Upper lobe of left lung (tissue), 6 donors: ENCODE measurements at regions not wholly inside any gene's neighbourhood (a gene's known extent, or its start where the extent isn't known, plus 50 kb on each side); places are given as distances from the start of the nearest gene placed in this dataset.

ENCODE experiments used
- ATAC-seq, 2 donors: fragments of 200-7000 bp; cut with Tn5 transposase; one replicate each; pipeline ENCODE4 v1.9.1; 2022; ENCODE audit warnings: mild to moderate bottlenecking in 2 of 2, moderate library complexity in 2 of 2; ENCODE audit not compliant: low FRiP score in 2 of 2
- DNase-seq, 2 donors: peaks; one replicate each; pipeline ENCODE4 v3.0.0-alpha.2; 2019 to 2020
- H3K27ac ChIP-seq, 4 donors: fragments of 200-600 bp; sonication (generic); one replicate each; pipeline ENCODE4 v1.5.1; 2016 to 2019
- H3K27me3 ChIP-seq, 4 donors: fragments of 200-600 bp; sonication (generic); one replicate each; pipeline ENCODE4 v1.5.1; 2017 to 2019
- H3K36me3 ChIP-seq, 4 donors: fragments of 200-600 bp; sonication (generic); one replicate each; pipeline ENCODE4 v1.5.1; 2016 to 2019
- H3K4me1 ChIP-seq, 4 donors: fragments of 200-600 bp; sonication (generic); one replicate each; pipeline ENCODE4 v1.5.1; 2018 to 2019
- H3K4me3 ChIP-seq, 4 donors: fragments of 200-600 bp; sonication (generic); one replicate each; pipeline ENCODE4 v1.5.1; 2017 to 2019; ENCODE audit warnings: mild to moderate bottlenecking in 2 of 4, moderate library complexity in 1 of 4
- H3K9me3 ChIP-seq, 4 donors: fragments of 200-600 bp; sonication (generic); one replicate each; pipeline ENCODE4 v1.5.1; 2018 to 2019
- CTCF ChIP-seq, 6 experiments: fragments of 450-650 bp in 4 of 6; fragments of 200-600 bp in 2 of 6; sonication (generic) in 2 of 6; IDR thresholded peaks; one replicate each; pipeline ENCODE4 v1.5.1; 2016 to 2019; ENCODE audit warnings: antibody characterized with exemption in 6 of 6
- EP300 ChIP-seq, 4 donors: sonication (generic); formaldehyde crosslinking; IDR thresholded peaks; one replicate each; pipeline ENCODE4 v1.5.1; 2017; ENCODE audit warnings: antibody characterized with exemption in 4 of 4, control low read depth in 2 of 4
- POLR2A ChIP-seq, 4 donors: fragments of 450-650 bp; IDR thresholded peaks; one replicate each; pipeline ENCODE4 v1.5.1; 2016 to 2017; ENCODE audit warnings: antibody characterized with exemption in 4 of 4, mild to moderate bottlenecking in 2 of 4
- POLR2AphosphoS5 ChIP-seq, 2 donors: sonication (generic); formaldehyde crosslinking; IDR thresholded peaks; one replicate each; pipeline ENCODE4 v1.5.1; 2017; ENCODE audit warnings: antibody characterized with exemption in 2 of 2
- WGBS, 2 donors: methylation state at CpG; one replicate each; pipeline ENCODE4 v1.1.5; 2017 to 2018; 5-methylcytosine and 5-hydroxymethylcytosine counted together
- donor health status: DM: no; HTN: no; CAD: no; lungs with moderate emphysema.
- donor health status: DM: no; HTN: yes; CAD: no; lungs with severe emphysema.

DNA sequence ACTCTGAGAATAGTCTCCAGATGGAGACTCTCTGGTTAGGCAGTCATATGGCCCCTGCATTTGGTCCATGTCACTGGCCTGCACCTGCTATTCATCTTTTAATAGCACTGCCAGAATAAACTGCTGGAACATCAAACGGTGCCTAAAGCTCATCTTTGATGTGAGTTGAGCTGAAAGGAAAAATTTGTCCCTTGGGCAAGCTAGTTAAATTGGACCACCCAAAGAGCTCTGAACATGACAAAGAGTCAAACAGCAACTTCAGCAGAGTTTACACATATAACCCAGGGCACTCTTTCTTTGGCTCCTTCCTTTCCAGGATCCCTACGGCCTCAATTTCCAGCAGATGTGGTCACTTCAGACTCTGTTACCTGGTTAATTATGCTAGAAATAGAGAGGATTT lies 269.9 kb downstream of the RPL10L start:
- no peak overlapping the region for H3K27ac ChIP-seq
- DNase-seq (no peak), ATAC-seq (no peak)
- H3K4me1 ChIP-seq, result no peaks in the 10 kb centered on the region
- H3K36me3 ChIP-seq, result no peaks in the 10 kb centered on the region
- WGBS, 2 donors, result 70 to 74% methylated on average over 2 of the region's 2 CpGs
- no peaks in the 10 kb centered on the region for H3K9me3 ChIP-seq
- H3K4me3 ChIP-seq, result no peak overlapping the region
- TF ChIP-seq EP300 (IDR thresholded peaks at IDR 0.05) (no peak), CTCF (IDR thresholded peaks at IDR 0.05) (no peak), POLR2A (IDR thresholded peaks at IDR 0.05) (no peak), POLR2AphosphoS5 (IDR thresholded peaks at IDR 0.05) (no peak)
- no peaks in the 10 kb centered on the region for H3K27me3 ChIP-seq

DNA sequence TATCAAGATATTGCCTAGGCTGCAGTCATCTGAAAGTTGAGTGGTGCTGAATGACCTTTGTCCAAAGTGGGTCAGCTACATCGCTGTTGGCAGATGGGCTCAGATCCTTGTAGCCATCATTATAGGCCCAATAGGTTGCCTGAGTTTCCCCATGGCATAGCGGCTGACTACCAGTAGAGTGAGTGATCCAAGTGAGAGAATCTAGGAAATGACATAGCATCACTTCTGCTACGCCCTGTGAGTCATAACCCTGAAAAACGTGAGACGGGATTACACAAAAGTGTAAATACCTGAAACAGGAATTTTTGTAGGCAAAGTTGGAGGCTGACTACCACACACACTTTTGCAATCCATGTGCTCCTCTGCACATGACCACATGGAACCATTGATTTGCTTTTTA lies 273.3 kb downstream of the RPL10L start:
- no peak for DNase-seq

GRCh38 chr14:46377305-46377704 lies 274.3 kb downstream of the RPL10L start:
- no peaks in the 10 kb centered on the region for H3K27me3 ChIP-seq
- peaks cover 0 to 6% (median 0%) of the 10 kb centered on the region in 4 donors for H3K9me3 ChIP-seq
- no peaks in the 10 kb centered on the region for H3K36me3 ChIP-seq
- 73 to 92% methylated on average over 1 to 3 of the region's 3 CpGs for WGBS, 2 donors
- no peak for DNase-seq
- no peaks in the 10 kb centered on the region for H3K4me1 ChIP-seq
- H3K4me3 ChIP-seq, result no peak overlapping the region
- ATAC-seq, result no peak
- no peak for TF ChIP-seq CTCF (IDR thresholded peaks at IDR 0.05)
- no peak for TF ChIP-seq EP300 (IDR thresholded peaks at IDR 0.05)
- TF ChIP-seq POLR2AphosphoS5 (IDR thresholded peaks at IDR 0.05), result no peak
- no peak for TF ChIP-seq POLR2A (IDR thresholded peaks at IDR 0.05)
- no peak overlapping the region for H3K27ac ChIP-seq

More for the DNA sequence above, 273.3 kb downstream of the RPL10L start:
- H3K4me1 ChIP-seq, result no peaks in the 10 kb centered on the region
- no peaks in the 10 kb centered on the region for H3K36me3 ChIP-seq
- H3K27ac ChIP-seq, result no peak overlapping the region
- no peaks in the 10 kb centered on the region for H3K27me3 ChIP-seq
- no peaks in the 10 kb centered on the region for H3K9me3 ChIP-seq
- WGBS, 2 donors, result 86 to 89% methylated on average over 5 of the region's 5 CpGs
- no peak overlapping the region for H3K4me3 ChIP-seq
- no peak for ATAC-seq
- TF ChIP-seq CTCF (IDR thresholded peaks at IDR 0.05), result no peak
- no peak for TF ChIP-seq EP300 (IDR thresholded peaks at IDR 0.05)
- TF ChIP-seq POLR2A (IDR thresholded peaks at IDR 0.05), result no peak
- no peak for TF ChIP-seq POLR2AphosphoS5 (IDR thresholded peaks at IDR 0.05)

GRCh38 chr14:46369391-46369790 lies 282.2 kb downstream of the RPL10L start:
- DNase-seq (no peak), ATAC-seq (no peak)
- Histone ChIP-seq H3K27me3 (no peaks in the 10 kb centered on the region), H3K27ac (no peak overlapping the region), H3K4me1 (no peaks in the 10 kb centered on the region), H3K9me3 (peaks cover 0 to 6% (median 0%) of the 10 kb centered on the region in 4 donors), H3K4me3 (no peak overlapping the region), H3K36me3 (no peaks in the 10 kb centered on the region)
- TF ChIP-seq EP300 (IDR thresholded peaks at IDR 0.05) (no peak), POLR2AphosphoS5 (IDR thresholded peaks at IDR 0.05) (no peak), CTCF (IDR thresholded peaks at IDR 0.05) (no peak), POLR2A (IDR thresholded peaks at IDR 0.05) (no peak)

DNA sequence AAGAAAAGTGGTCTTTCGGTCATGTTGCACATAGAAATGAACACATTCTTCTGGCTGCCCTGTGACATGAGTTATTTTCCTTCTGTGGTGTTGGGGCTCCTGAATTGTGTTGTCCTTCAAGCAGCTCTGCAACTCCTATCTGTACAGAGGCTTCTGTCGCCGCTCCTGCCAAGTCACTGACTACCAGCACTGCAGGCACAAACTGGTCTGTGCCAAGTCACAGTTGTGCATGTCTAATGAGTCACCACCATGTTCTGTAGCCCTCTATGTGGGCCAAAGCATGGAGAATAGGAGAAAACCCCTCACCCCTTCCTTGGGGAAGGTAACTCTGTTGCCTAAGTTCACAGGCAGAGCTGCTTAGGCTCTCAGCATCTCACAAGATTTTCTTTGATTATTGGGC lies 283.3 kb downstream of the RPL10L start:
- TF ChIP-seq POLR2A (IDR thresholded peaks at IDR 0.05) (no peak), CTCF (IDR thresholded peaks at IDR 0.05) (no peak), EP300 (IDR thresholded peaks at IDR 0.05) (no peak)
- Histone ChIP-seq H3K27ac (no peak overlapping the region), H3K4me1 (no peaks in the 10 kb centered on the region), H3K36me3 (no peaks in the 10 kb centered on the region), H3K27me3 (no peaks in the 10 kb centered on the region), H3K4me3 (no peak overlapping the region), H3K9me3 (peaks cover 0 to 6% (median 0%) of the 10 kb centered on the region in 4 donors)
- ATAC-seq, result no peak
- DNase-seq, result no peak
- WGBS, 2 donors, result 59 to 65% methylated on average over 3 of the region's 3 CpGs
